Neural cell (in vitro differentiated cells): ENCODE measurements at regions not wholly inside any gene's neighbourhood (a gene's known extent, or its start where the extent isn't known, plus 50 kb on each side); places are given as distances from the start of the nearest gene placed in this dataset.

Source experiments
- H2AFZ ChIP-seq: fragments of 200-600, 300-800 bp; sonication (generic), shearing (Covaris generic); 2 replicates; pipeline ENCODE4 v1.6.0; 2014; ENCODE audit warnings: low read depth, mild to moderate bottlenecking, antibody characterized with exemption, low read length, moderate library complexity
- H3F3A ChIP-seq: fragments of 200-600 bp; shearing (Covaris generic); 2 replicates; pipeline ENCODE4 v1.6.1; 2016; ENCODE audit warnings: mild to moderate bottlenecking, moderate library complexity, mixed read lengths, antibody characterized with exemption, low read length; ENCODE audit not compliant: insufficient read depth, poor library complexity, severe bottlenecking
- H3K27ac ChIP-seq: fragments of 200-600, 300-800 bp; sonication (generic), shearing (Covaris generic); 2 replicates; pipeline ENCODE4 v1.5.1; 2014; ENCODE audit warnings: mild to moderate bottlenecking, low read length, moderate library complexity
- H3K27me3 ChIP-seq: fragments of 300-800, 200-600 bp; sonication (generic), shearing (Covaris generic); 2 replicates; pipeline ENCODE4 v1.6.0; 2014; ENCODE audit warnings: mild to moderate bottlenecking, low read depth, low read length, moderate library complexity; ENCODE audit not compliant: insufficient read depth
- H3K36me3 ChIP-seq: fragments of 300-800, 200-600 bp; sonication (generic), shearing (Covaris generic); 2 replicates; pipeline ENCODE4 v1.5.1; 2014; ENCODE audit warnings: mild to moderate bottlenecking, antibody characterized with exemption, low read length, moderate library complexity; ENCODE audit not compliant: insufficient read depth
- H3K4me2 ChIP-seq: fragments of 300-800, 200-600 bp; sonication (generic), shearing (Covaris generic); 2 replicates; pipeline ENCODE4 v1.6.0; 2014; ENCODE audit warnings: mild to moderate bottlenecking, low read length
- H3K4me3 ChIP-seq: fragments of 300-800, 200-600 bp; sonication (generic), shearing (Covaris generic); 2 replicates; pipeline ENCODE4 v1.5.1; 2014; ENCODE audit warnings: mild to moderate bottlenecking, low read length, moderate library complexity
- H3K79me2 ChIP-seq: fragments of 200-600 bp; shearing (Covaris generic); replicated peaks from 2 replicates; pipeline ENCODE4 v1.6.0; 2014; ENCODE audit warnings: mild to moderate bottlenecking, low read length, moderate library complexity; ENCODE audit not compliant: insufficient read depth
- H3K9ac ChIP-seq: fragments of 300-800, 200-600 bp; sonication (generic), shearing (Covaris generic); 2 replicates; pipeline ENCODE4 v1.6.1; 2016; ENCODE audit warnings: mild to moderate bottlenecking, low read length, mixed read lengths
- H3K9me2 ChIP-seq: fragments of 200-600 bp; shearing (Covaris generic); 2 replicates; pipeline ENCODE4 v1.6.1; 2016; ENCODE audit warnings: mild to moderate bottlenecking, low read length, mixed read lengths; ENCODE audit not compliant: insufficient read depth
- H3K9me3 ChIP-seq: fragments of 200-600, 300-800 bp; sonication (generic), shearing (Covaris generic); 2 replicates; pipeline ENCODE4 v1.6.1; 2016; ENCODE audit warnings: mild to moderate bottlenecking, mixed run types, low read length, moderate library complexity, mixed read lengths
- H4K20me1 ChIP-seq: fragments of 200-600 bp; shearing (Covaris generic); 2 replicates; pipeline ENCODE4 v1.6.1; 2016; ENCODE audit warnings: mild to moderate bottlenecking, mixed run types; ENCODE audit not compliant: insufficient read depth
- EP300 ChIP-seq: fragments of 450-650 bp; conservative IDR thresholded peaks from 2 replicates; pipeline ENCODE4 v1.6.1; 2014; ENCODE audit warnings: antibody characterized with exemption, mild to moderate bottlenecking, moderate library complexity; ENCODE audit not compliant: poor library complexity, severe bottlenecking
- EZH2 ChIP-seq: fragments of 200-600, 300-800 bp; shearing (Covaris generic), sonication (generic); IDR thresholded peaks from 2 replicates; pipeline ENCODE4 v1.6.1; 2014; ENCODE audit warnings: antibody characterized with exemption, low read length, borderline replicate concordance, mild to moderate bottlenecking; ENCODE audit not compliant: insufficient read depth, poor library complexity, severe bottlenecking
- MXI1 ChIP-seq: fragments of 450-650 bp; conservative IDR thresholded peaks from 2 replicates; pipeline ENCODE4 v1.6.1; 2014; ENCODE audit warnings: antibody characterized with exemption, mild to moderate bottlenecking; ENCODE audit not compliant: poor library complexity, severe bottlenecking
- POLR2AphosphoS5 ChIP-seq: IDR thresholded peaks from 2 replicates; pipeline ENCODE4 v1.6.1; 2012
- RAD21 ChIP-seq: fragments of 450-650 bp; conservative IDR thresholded peaks from 2 replicates; pipeline ENCODE4 v1.6.1; 2014; ENCODE audit warnings: antibody characterized with exemption, mild to moderate bottlenecking, moderate library complexity
- SMC3 ChIP-seq: fragments of 450-650 bp; conservative IDR thresholded peaks from 2 replicates; pipeline ENCODE4 v1.6.1; 2014; ENCODE audit warnings: antibody characterized with exemption, mild to moderate bottlenecking, moderate library complexity; ENCODE audit not compliant: poor library complexity
- TAF1 ChIP-seq: IDR thresholded peaks from 2 replicates; pipeline ENCODE4 v1.6.1; 2012; ENCODE audit warnings: low read depth
- TF ChIP-seq, protein P1 (sequence below): IDR thresholded peaks from 2 replicates; pipeline ENCODE4 v1.6.1; 2012; ENCODE audit warnings: borderline replicate concordance
- TF ChIP-seq, protein P2 (sequence below): fragments of 450-650 bp; IDR thresholded peaks from 2 replicates; pipeline ENCODE4 v1.5.1; 2014; ENCODE audit warnings: antibody characterized with exemption, mild to moderate bottlenecking, moderate library complexity; ENCODE audit not compliant: poor library complexity, severe bottlenecking

DNA sequence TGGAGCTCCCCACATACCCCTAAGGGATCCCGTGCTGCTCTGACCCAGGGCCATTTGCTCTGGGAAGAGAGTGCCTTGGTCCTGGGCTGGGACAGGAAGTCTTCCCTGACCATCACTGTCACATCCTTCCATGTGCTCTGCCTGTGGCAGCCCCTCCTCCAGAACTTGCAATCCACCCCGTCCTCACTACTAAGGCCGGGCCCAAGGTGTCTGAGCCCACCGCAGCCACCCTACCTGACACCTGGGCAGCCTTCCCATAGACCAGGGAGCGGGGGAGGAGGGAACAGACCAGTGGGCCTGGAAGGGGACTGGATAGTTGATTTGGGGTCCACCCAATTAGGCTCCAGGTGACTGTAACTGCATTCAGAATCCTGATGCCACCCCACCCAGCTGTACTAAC is 117.5 kb upstream of the CRHR1 start:
- H3K4me3 ChIP-seq = no peak overlapping the region
- H3K9me3 ChIP-seq = no peaks in the 10 kb centered on the region
- H3F3A ChIP-seq = no peaks in the 10 kb centered on the region
- no peak overlapping the region for H2AFZ ChIP-seq
- no peaks in the 10 kb centered on the region for H3K27me3 ChIP-seq
- H3K36me3 ChIP-seq = no peaks in the 10 kb centered on the region
- no peak overlapping the region for H3K27ac ChIP-seq
- H3K79me2 ChIP-seq = no peaks in the 10 kb centered on the region
- no peaks in the 10 kb centered on the region for H4K20me1 ChIP-seq
- TF ChIP-seq TAF1 = no peak
- TF ChIP-seq EP300 = no peak
- TF ChIP-seq, protein P1, sequence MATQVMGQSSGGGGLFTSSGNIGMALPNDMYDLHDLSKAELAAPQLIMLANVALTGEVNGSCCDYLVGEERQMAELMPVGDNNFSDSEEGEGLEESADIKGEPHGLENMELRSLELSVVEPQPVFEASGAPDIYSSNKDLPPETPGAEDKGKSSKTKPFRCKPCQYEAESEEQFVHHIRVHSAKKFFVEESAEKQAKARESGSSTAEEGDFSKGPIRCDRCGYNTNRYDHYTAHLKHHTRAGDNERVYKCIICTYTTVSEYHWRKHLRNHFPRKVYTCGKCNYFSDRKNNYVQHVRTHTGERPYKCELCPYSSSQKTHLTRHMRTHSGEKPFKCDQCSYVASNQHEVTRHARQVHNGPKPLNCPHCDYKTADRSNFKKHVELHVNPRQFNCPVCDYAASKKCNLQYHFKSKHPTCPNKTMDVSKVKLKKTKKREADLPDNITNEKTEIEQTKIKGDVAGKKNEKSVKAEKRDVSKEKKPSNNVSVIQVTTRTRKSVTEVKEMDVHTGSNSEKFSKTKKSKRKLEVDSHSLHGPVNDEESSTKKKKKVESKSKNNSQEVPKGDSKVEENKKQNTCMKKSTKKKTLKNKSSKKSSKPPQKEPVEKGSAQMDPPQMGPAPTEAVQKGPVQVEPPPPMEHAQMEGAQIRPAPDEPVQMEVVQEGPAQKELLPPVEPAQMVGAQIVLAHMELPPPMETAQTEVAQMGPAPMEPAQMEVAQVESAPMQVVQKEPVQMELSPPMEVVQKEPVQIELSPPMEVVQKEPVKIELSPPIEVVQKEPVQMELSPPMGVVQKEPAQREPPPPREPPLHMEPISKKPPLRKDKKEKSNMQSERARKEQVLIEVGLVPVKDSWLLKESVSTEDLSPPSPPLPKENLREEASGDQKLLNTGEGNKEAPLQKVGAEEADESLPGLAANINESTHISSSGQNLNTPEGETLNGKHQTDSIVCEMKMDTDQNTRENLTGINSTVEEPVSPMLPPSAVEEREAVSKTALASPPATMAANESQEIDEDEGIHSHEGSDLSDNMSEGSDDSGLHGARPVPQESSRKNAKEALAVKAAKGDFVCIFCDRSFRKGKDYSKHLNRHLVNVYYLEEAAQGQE = no peak
- TF ChIP-seq MXI1 = no peak
- no peak for TF ChIP-seq POLR2AphosphoS5
- TF ChIP-seq, protein P2, sequence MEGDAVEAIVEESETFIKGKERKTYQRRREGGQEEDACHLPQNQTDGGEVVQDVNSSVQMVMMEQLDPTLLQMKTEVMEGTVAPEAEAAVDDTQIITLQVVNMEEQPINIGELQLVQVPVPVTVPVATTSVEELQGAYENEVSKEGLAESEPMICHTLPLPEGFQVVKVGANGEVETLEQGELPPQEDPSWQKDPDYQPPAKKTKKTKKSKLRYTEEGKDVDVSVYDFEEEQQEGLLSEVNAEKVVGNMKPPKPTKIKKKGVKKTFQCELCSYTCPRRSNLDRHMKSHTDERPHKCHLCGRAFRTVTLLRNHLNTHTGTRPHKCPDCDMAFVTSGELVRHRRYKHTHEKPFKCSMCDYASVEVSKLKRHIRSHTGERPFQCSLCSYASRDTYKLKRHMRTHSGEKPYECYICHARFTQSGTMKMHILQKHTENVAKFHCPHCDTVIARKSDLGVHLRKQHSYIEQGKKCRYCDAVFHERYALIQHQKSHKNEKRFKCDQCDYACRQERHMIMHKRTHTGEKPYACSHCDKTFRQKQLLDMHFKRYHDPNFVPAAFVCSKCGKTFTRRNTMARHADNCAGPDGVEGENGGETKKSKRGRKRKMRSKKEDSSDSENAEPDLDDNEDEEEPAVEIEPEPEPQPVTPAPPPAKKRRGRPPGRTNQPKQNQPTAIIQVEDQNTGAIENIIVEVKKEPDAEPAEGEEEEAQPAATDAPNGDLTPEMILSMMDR = no peak
- TF ChIP-seq RAD21 = no peak
- TF ChIP-seq EZH2 = no peak
- no peak for TF ChIP-seq SMC3
- H3K4me2 ChIP-seq = no peak overlapping the region
- no peak overlapping the region for H3K9ac ChIP-seq
- no peaks in the 10 kb centered on the region for H3K9me2 ChIP-seq

DNA sequence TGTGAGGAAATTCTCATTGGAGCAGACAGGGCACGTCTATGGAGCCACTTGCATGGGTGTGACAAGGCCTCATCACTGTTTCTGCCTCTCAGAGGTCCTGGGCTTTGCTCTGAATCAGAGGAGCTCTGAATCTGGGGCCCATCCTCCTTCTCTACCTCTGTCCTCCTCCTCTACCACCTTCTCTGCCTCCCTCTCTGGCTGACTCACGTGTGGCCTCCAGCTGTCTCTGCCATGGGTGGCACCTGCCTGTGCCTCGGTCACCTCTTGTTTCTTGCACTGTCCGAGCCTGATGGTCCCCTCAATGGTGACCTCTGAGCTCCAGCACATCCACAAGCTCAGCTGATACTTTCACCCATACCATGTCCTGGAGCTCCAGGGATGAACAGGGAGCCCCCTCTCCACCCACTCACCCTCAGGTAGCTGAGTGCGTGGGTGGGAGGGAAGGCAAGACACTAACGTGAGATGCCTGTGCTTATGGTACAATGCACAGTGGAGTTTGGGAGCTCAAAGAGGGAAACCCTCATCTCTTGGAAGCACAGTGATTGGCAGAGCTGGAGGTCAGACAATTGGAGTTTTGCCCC is 116.4 kb upstream of the CRHR1 start:
- no peak overlapping the region for H3K9ac ChIP-seq
- no peaks in the 10 kb centered on the region for H3F3A ChIP-seq
- no peak overlapping the region for H3K27ac ChIP-seq
- H3K4me3 ChIP-seq = no peak overlapping the region
- no peaks in the 10 kb centered on the region for H3K9me2 ChIP-seq
- H4K20me1 ChIP-seq = no peaks in the 10 kb centered on the region
- no peaks in the 10 kb centered on the region for H3K79me2 ChIP-seq
- TF ChIP-seq, protein P1 = no peak
- TF ChIP-seq EZH2 (no peak), EP300 (no peak), SMC3 (no peak), MXI1 (no peak), POLR2AphosphoS5 (no peak), TAF1 (no peak), RAD21 (no peak)
- TF ChIP-seq, protein P2 = no peak
- H2AFZ ChIP-seq = no peak overlapping the region
- no peaks in the 10 kb centered on the region for H3K9me3 ChIP-seq
- H3K36me3 ChIP-seq = no peaks in the 10 kb centered on the region
- H3K27me3 ChIP-seq = no peaks in the 10 kb centered on the region
- H3K4me2 ChIP-seq = no peak overlapping the region
